Stimulated activated CD4-positive, alpha-beta T cell treated with anti-CD3 and anti-CD28 coated beads, Interleukin-15, amount 100 ng/mL, for 48 hours (primary cell): ENCODE measurements at regions not wholly inside any gene's neighbourhood (a gene's known extent, or its start where the extent isn't known, plus 50 kb on each side); places are given as distances from the start of the nearest gene placed in this dataset.
"Not testable (repeated sequence)": the region's sequence is repeated elsewhere in the genome, so short reads cannot be mapped to it uniquely, and the experiment has no call there.

Source experiments
- DNase-seq, 2 donors: peaks; one replicate each; pipeline ENCODE4 v3.0.0-alpha.2; 2020; ENCODE audit warnings: low read depth in 2 of 2

DNA sequence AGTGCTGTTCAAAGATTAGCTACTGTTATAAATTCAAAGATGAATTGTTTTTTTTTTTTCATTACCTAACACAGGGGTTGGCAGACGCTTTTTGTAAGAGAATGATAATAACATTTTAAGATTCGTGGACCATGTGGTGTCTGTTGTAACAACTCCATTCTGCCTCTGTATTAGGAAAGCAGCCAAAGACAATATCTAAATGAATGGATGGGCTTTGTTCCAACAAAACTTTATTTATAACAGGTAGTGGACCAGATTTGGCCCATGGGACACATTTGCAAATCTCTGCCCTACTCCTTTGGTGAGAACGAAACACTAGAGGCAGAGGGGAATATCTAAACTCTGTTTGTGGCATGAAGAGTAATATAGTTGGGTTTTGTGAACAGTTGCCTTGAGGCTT, 83.6 kb upstream of the BLID start:
- DNase-seq: no peak

DNA sequence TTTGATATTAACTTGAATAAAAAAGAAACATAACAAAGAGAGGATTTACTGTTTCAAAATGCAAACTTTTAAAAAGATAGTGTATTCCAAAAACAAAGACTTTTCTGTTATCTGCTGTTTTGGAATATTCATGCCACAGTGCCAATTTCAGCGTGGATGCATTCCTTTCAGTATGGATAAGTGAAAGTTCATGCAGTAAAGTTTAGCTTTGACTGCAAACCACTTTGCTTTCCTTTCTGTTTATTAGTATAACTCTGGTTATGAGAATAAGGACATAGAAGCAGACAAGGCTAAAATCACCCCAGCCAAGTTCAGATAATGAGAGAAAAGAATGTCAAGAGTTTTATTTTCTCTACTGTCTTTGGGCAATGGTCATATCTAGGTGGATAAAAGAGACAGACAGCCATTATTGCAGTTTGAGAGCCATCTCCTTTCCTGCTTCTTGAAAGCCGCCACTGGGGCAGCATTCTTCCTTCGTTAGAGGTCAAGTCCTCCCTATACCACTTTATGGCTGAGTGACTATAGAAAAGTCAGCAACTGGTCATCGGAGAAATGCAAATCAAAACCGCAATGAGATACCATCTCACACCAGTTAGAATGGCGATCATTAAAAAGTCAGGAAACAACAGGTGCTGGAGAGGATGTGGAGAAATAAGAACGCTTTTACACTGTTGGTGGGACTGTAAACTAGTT, 82.4 kb upstream of the BLID start:
- no peak for DNase-seq

DNA sequence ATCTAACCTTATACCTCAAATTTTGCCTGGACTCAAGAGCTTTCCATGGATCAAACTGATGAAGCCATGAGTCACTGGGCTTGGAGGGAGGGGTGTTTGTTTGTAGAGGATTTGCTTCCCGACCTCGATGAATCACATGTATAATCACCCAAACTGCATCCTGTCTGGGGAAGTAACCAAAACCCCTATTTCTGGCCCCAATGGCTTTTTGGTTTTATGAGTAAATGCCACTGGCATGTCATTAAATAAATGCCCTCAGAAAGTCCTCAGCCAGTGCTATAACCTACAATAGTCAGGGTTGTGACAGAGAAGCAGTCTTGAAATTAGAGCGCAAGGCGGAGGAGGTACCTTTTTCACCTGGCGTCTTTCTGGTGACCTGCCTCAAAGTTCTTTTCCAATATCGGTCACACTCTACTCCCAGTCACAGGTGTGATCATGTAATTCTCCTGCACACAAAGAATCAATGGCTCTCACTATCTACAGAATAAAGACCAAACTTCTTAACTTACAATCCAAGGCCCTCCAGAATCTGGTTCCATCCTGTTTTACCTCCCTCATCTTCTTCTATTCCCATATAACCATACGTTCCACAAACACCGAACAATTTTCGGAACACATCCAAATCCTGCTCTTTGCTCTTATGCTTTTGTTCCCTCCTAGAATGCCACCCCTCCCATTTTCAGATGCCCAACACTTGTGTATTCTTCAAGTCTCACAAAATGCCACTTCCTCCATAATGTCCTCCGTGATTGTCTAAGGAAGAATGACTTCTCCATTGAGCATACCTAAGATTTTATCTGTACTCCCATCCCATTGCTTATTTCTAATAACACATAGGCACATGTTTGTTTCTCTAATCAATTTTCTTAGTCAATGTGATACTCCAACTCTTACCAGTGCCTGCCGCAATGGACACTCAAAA, 81.3 kb upstream of the BLID start:
- no peak for DNase-seq

DNA sequence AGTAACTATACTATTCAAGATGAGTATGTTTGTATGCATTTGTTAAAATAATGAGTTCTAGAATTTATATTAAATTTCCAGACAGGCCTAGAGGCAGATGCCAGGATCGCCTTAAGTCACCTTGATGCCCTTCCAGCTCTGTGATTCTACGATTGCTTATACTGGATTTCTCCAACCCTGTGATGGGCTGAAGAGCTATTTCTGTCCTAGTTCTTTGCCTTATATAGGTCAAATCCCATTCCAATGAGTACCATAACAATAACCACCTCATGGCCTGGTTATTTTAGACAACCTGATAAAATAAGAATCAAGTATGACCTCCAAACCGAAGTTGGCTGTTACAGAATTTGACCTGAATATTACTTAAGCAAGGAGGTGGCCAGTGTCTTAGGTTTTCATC, 79.8 kb upstream of the BLID start:
- DNase-seq: no peak

DNA sequence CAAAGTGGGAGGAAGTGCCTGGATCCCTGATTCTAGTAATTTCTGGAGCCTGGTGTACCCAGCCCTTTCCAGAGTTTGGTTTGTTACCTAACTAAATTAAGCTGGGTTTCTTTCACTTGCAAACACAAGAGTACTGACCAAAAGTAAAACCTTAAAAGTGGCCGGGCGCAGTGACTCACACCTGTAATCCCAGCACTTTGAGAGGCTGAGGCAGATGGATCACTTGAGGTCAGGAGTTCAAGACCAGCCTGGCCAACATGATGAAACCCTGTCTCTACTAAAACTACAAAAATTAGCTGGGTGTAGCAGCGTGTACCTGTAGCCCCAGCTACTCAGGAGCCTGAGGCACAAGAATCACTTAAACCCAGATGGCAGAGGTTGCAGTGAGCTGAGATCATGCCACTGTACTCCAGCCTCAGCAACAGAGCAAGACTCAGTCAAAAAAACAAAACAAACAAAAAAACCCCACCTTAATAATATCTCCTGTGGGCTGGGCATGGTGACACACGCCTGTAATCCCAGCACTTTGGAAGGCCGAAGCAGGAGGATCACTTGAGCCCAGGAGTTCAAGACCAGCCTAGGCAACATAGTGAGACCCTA, 78.0 kb upstream of the BLID start:
- not testable (repeated sequence) for DNase-seq

DNA sequence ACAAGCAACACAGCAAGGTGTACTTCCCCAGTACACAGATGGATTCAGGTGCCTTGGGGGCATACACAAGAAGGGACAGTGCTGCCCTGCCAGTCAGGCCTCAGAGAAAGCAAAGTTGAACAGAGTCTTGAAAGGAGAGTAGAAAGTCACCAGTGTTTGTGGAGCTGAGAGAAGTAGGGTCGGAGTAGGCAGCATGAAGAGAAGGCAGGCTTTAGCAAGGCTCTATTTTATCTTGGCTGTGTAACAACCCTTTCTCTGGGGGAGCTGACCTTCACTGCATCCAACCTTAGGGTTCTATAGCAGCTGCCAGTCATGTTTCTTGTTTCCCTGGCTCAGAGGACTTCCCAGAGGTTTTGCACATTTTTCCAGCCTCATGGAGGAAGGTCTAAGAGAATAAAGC, 77.4 kb upstream of the BLID start:
- DNase-seq: no peak

DNA sequence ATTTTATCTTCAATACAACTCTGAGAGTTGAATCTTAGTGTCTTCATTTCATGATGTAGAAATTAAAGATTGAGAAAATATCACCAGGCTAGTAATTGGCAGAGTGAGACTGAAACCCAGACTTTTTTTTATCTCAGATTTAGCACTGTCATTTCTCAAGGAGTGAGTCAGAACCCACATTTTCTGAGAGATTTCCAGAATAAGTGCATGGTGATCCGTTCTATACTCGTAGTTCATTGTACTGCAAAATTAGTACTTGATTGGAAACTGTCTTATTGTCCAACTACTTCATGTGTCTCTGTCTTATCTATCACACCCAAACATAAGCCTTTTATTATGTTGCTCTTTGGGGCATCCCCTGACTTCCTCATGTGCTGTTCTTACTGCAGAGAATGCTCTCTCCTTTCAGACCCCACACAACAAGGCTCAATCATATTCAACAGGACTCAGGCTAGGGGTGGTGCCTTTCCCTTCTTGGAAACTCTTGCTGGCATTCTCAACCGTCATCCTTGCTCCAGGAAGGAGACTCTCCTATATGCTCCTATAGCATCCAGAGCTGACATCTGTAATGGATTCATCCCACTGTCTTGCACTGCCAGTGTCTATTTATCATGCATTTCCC, 76.7 kb upstream of the BLID start:
- DNase-seq: no peak

DNA sequence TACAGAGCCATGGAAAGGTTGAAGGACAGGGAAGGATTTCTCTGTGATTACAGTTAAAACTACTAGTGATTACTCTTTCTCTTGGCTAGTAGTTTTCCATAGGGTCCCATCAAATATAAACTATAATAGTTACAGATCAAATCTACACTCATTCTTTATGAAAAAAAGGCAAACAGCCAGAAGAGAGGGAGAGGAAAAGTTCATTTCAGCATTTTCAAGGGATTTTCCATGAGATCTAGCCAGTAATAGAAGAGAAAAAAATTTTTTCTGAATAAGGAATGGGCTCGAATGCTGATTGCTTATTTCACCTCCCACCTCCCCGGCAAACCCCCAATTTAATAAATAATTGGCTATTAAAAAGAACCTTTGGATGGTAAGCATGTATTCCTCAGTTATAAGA, 74.8 kb upstream of the BLID start:
- no peak for DNase-seq

DNA sequence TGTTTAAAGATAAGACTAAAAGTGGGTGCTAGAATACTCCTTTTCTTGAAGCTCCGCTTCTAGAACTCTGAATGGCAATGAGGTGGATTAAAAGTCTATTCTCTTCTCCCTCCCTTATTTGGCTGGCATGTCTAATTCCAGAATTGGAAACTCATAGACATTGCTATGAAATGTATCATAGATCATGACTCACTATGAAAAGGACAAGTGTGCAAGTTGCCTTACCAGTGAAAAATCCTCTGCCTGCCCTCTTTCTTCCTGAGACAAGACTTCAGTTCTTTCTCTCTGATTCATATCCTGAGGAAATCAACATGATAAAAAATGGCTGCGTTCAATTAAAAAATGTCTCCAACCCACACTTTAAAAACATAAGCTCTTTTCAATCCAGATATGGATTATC, 73.2 kb upstream of the BLID start:
- DNase-seq: no peak

DNA sequence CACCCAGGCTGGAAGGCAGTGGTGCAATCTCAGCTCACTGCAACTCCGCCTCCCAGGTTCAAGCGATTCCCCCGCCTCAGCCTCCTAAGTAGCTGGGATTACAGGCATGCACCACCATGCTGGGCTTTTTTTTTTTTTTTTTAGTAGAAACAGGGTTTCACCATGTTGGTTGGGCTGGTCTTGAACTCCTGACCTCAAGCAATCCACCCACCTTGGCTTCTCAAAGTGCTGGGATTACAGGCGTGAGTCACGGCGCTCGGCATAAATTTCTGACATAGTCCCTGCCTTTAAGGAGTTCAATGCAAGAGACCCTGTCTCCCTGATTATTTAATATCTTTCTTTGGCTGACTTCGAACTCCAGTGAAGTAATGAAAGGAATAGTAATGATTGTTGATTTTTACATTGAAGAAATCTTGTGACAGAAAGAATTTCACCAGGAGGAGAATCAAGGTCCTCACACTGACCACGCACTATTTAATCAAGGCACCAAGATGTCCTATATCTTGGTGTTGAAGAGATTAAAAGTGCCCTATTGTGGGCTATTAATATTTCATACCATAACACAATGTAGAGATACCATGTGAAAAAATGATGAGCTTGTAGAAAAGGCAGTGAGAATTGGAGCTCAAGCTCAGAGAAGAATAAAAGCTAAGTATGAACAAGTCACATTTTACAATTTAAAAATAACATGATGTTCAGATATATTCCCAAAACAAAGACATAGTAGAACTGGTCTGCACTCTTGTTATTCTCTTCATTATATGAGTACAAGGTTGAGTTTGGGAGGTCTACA, 71.6 kb upstream of the BLID start:
- DNase-seq: no peak

DNA sequence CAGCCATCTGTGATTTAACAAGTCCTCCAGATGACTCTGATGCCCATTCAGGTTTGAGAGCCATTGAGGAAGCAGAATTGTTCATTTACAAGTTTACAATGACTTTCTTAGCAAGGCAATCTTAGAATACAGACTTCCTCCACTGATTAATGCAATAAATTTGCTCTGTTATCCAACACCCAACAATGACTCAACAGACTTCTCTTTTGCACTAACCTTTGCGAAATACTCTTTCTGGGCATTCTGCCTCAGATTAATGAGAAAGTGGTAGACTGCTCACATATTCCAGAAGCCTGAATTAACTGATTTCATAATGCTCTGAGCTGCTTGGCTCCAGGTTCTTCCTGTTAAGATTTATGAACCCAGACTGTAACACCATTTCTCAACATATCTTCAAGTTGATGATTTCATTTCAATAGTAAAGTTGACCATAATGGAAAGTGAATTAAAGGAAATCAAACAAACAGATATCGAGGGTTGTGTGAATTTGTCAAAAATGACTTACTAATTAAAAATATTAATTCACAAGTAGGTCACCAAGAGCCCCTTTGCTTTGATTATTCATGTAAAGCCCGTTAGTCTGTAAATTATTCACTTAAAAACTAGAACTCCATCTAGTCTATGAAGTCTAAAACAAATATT, 70.5 kb upstream of the BLID start:
- DNase-seq: no peak

DNA sequence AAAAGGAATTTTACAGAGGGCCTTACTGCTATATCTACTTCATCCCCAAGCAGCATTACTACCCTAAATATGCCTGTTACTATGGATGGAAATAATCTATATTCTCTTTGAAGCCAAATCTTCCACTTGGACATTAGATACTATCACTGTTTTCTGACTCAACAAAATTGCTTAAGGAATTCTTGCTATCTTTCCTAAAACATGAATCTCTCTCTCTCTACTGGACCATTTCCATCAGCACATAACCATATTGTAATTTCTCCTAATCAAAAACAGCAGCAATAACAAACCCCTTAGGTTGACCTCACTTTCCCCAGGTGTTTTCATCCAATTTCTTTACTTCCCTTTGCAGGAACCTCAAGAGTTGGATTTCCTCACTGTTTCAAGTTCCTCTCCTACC, 67.9 kb upstream of the BLID start:
- no peak for DNase-seq

DNA sequence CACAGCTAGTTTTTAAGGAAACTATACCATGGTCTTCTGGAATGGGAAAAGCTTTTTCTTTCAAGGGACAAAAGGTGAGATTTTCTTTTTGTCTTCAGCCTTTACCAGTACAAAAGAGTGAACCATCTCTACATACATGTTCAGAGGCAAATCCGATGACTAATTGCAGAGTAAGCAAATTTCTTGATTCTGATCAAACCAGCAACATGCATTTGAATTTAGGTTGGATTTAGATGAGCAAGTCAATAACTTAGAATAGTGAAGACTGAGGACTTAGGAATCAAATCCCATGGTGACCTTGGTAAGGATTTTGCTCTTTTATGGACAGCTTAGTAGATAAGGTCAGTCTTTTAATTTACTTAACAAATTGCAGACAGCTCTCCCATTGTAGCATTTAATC, 65.9 kb upstream of the BLID start:
- no peak for DNase-seq

DNA sequence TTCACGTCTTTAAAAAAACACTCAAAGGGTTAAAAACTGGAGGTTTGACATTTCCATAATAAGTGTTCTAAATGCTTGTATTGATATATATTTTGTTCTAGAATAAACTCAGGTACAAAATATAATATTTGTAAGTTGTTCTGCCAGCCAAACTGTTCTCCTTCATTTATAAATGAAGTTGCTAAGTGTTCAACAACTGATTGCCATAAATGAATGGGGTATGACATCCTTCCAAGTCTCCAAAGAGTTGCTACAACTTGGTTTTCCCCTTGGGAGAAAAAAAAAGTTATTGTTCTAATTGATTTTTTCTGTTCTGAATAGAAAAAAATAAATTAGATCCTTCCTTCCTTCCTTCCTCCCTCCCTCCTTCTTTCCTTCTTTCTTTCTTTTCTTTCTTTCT, 65.4 kb upstream of the BLID start:
- DNase-seq: no peak

DNA sequence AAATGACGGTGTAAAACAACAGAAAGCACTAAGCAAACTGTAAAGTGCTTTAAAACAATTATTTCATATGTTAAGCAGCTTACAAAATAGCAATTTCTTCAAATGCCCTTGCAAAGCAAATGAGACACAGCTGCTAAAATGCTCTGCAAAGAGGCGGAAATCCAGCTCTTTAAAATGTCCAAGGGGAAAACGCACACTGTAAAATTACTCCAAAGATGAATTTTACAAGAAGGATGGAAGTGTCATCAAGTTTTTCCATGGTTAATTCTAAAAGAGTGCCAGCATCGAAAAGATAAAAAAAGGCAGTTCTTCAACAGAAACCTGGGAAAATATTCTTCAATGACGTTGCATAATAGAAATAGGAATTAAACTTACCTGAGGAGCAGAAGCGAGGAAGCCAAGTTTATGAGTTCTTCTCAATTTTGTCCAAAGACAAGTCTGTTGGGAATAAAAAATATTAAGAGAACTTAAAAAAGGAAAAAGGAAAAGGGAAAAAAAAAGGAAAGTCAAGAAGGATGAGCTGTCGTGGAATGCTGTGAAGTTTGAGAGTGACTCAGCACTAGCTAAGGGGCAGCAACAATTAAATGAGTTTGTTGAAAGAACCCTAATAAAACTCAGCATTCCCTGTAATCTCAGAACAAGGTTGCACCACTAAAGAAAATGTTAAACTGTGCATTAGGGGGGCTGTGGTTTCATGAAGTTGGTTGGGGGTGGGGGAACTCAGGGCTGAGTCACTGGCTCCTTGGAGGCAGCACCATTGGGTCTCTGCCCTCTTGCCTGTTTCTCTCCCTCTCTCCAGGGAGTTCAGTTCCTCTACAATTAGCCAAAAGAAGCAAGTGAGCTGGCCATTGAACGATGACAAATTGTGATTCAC, 64.2 kb upstream of the BLID start:
- DNase-seq: no peak

DNA sequence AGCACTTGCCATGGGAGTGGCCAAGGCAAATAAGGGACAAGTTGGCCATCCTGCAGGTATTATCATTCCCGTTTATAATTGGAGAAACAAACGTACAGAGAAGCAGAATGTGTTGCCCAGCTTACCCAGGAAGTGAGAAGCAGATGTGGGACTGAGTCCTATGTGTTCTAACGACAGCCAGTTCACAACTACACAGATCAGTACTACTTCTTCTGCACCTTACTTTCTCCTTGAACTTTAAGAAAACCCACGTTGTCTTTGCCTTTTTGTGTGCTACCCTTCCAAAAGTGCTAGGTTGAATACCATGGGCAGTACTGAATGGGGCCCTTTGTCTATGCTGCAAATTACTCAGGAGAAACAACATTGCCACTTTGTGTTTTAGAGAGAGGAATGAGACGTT, 62.8 kb upstream of the BLID start:
- DNase-seq: no peak

DNA sequence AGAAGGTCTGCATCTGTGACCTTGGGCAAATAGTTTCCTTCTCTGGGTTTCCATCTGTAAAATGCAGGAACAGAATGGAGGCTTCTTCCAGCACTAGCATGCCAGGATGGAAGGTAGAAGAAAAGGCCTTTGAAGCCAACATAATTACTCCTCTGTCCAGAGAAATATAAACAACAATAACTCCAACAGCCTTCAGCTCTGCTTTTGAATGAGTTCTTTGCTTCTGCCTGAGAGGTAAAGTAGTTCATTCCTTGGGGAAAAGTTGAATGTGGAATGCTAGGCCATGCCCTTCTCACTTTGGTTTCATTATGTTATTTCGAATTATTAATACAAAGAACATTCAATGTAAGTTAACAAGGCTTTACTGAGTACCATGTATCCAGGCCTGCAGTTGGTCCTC, 61.2 kb upstream of the BLID start:
- no peak for DNase-seq

DNA sequence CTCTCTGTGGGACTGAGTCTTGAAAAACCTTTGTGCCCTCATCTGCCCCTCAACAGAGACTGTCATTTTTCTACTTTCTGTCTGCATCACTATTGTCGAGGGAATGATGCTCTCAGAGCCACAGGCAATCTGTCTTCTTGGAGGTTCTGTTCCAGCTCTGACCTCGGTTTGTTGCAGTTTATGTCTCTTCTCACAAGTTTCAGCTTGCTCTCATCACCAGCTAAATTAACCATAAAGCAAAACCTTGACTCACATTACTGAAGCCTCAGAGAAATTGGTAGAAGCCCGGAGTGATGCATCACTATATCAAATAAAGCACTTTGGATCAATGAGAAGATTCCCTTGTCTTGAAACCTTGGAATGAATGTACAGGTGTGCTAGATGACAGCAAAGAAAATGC, 60.6 kb upstream of the BLID start:
- DNase-seq: no peak

DNA sequence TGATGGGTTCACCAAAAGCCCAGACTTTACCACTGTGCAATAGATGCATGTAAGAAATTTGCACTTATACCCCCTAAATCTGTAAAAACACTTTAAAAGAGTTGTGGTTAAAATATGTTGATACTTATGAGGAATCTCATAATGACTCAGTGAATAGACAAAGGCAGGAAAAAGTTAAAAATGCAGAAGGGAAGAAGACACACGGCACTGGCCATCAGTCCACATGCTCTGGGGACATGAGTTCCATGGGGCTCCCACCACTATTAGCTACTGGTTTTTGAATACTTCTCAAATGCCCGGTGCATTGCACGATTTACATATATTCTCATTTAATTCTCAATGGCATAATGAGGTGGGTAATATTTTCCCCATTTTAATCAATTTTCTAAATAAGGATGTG, 59.3 kb upstream of the BLID start:
- no peak for DNase-seq

DNA sequence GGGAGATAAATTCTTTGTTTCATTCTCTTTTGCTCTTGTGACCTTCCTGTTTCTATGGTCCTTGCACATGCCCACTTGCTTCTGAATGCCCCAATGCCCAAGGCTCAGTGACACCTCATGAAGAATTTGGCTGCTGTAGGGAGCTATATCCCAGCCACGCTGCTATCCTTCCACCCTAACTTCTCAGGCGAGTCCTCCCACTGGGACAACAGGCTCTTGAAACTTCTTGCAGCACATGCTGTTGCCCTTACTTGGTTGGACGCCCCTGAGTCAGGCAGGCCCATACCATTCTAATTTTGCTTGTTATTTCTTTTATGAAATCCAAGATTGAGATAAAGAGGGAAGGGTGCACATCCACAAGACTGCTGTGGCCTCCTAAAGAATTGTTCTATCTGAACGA, 57.6 kb upstream of the BLID start:
- DNase-seq: no peak
